ENCODE measurements at regions not wholly inside any gene's neighbourhood (a gene's known extent, or its start where the extent isn't known, plus 50 kb on each side); places are given as distances from the start of the nearest gene placed in this dataset.

GRCh38 chr7:17094963-17095574 is 203.4 kb upstream of the AHR start:
- H4K20me1 ChIP-seq (ENCODE audit: insufficient read depth) = no peaks in the 10 kb centered on the region
- no peaks in the 10 kb centered on the region for H3K9me2 ChIP-seq (ENCODE audit: insufficient read depth, low read length)
- H3K36me3 ChIP-seq (ENCODE audit: insufficient read depth, low read length) = no peaks in the 10 kb centered on the region
- no peak overlapping the region for H3K9ac ChIP-seq (ENCODE audit: low read length)
- no peaks in the 10 kb centered on the region for H3F3A ChIP-seq (ENCODE audit: insufficient read depth, low read length, poor library complexity, severe bottlenecking)
- H3K4me2 ChIP-seq (ENCODE audit: low read length) = no peak overlapping the region
- no peak overlapping the region for H3K4me3 ChIP-seq (ENCODE audit: low read length)
- no peaks in the 10 kb centered on the region for H3K9me3 ChIP-seq (ENCODE audit: low read length)
- no peaks in the 10 kb centered on the region for H3K79me2 ChIP-seq (replicated peaks; ENCODE audit: insufficient read depth, low read length)
- H2AFZ ChIP-seq (ENCODE audit: low read depth, low read length) = no peak overlapping the region
- H3K27me3 ChIP-seq (ENCODE audit: insufficient read depth, low read depth, low read length) = no peaks in the 10 kb centered on the region
- no peak overlapping the region for H3K27ac ChIP-seq (ENCODE audit: low read length)
- TF ChIP-seq CTCF (IDR thresholded peaks at IDR 0.05; ENCODE audit: poor library complexity, severe bottlenecking) (no peak), POLR2AphosphoS5 (IDR thresholded peaks at IDR 0.05) (no peak), RAD21 (conservative IDR thresholded peaks at IDR 0.05) (no peak), TAF1 (IDR thresholded peaks at IDR 0.05; ENCODE audit: low read depth) (no peak), MXI1 (conservative IDR thresholded peaks at IDR 0.05; ENCODE audit: poor library complexity, severe bottlenecking) (no peak), SMC3 (conservative IDR thresholded peaks at IDR 0.05; ENCODE audit: poor library complexity) (no peak), EP300 (conservative IDR thresholded peaks at IDR 0.05; ENCODE audit: poor library complexity, severe bottlenecking) (no peak), EZH2 (IDR thresholded peaks at IDR 0.05; ENCODE audit: borderline replicate concordance, insufficient read depth, low read length, poor library complexity, severe bottlenecking) (no peak)
- TF ChIP-seq, protein P1, sequence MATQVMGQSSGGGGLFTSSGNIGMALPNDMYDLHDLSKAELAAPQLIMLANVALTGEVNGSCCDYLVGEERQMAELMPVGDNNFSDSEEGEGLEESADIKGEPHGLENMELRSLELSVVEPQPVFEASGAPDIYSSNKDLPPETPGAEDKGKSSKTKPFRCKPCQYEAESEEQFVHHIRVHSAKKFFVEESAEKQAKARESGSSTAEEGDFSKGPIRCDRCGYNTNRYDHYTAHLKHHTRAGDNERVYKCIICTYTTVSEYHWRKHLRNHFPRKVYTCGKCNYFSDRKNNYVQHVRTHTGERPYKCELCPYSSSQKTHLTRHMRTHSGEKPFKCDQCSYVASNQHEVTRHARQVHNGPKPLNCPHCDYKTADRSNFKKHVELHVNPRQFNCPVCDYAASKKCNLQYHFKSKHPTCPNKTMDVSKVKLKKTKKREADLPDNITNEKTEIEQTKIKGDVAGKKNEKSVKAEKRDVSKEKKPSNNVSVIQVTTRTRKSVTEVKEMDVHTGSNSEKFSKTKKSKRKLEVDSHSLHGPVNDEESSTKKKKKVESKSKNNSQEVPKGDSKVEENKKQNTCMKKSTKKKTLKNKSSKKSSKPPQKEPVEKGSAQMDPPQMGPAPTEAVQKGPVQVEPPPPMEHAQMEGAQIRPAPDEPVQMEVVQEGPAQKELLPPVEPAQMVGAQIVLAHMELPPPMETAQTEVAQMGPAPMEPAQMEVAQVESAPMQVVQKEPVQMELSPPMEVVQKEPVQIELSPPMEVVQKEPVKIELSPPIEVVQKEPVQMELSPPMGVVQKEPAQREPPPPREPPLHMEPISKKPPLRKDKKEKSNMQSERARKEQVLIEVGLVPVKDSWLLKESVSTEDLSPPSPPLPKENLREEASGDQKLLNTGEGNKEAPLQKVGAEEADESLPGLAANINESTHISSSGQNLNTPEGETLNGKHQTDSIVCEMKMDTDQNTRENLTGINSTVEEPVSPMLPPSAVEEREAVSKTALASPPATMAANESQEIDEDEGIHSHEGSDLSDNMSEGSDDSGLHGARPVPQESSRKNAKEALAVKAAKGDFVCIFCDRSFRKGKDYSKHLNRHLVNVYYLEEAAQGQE (IDR thresholded peaks at IDR 0.05; ENCODE audit: borderline replicate concordance) = no peak

DNA sequence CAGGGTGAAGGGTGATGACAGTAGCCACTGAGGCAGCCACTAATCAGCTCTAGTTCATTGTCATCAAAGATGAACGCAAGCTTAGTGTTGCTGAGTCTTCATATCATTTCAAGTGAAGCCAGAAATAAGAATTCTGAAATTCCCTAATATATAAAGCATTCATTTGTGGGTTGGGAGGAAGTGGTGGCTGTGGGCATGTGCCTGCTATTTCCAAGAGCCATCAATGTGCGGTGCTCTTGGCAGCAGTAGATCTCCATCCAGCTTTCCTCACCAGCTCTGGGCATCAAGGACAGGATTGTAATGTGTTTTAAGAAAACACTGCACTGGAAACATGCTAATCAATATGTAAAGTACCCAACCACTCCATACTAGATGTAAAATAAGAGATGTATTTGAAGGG is 202.5 kb upstream of the AHR start:
- Histone ChIP-seq H3K27ac (ENCODE audit: low read length) (no peak overlapping the region), H3K79me2 (replicated peaks; ENCODE audit: insufficient read depth, low read length) (no peaks in the 10 kb centered on the region), H3K4me3 (ENCODE audit: low read length) (no peak overlapping the region), H3K36me3 (ENCODE audit: insufficient read depth, low read length) (no peaks in the 10 kb centered on the region), H3K9ac (ENCODE audit: low read length) (no peak overlapping the region), H3K9me3 (ENCODE audit: low read length) (no peaks in the 10 kb centered on the region), H3K27me3 (ENCODE audit: insufficient read depth, low read depth, low read length) (no peaks in the 10 kb centered on the region), H3F3A (ENCODE audit: insufficient read depth, low read length, poor library complexity, severe bottlenecking) (no peaks in the 10 kb centered on the region), H3K9me2 (ENCODE audit: insufficient read depth, low read length) (no peaks in the 10 kb centered on the region), H2AFZ (ENCODE audit: low read depth, low read length) (no peak overlapping the region), H4K20me1 (ENCODE audit: insufficient read depth) (no peaks in the 10 kb centered on the region), H3K4me2 (ENCODE audit: low read length) (no peak overlapping the region)
- no peak for TF ChIP-seq CTCF (IDR thresholded peaks at IDR 0.05; ENCODE audit: poor library complexity, severe bottlenecking)
- TF ChIP-seq TAF1 (IDR thresholded peaks at IDR 0.05; ENCODE audit: low read depth) = no peak
- TF ChIP-seq RAD21 (conservative IDR thresholded peaks at IDR 0.05) = no peak
- no peak for TF ChIP-seq SMC3 (conservative IDR thresholded peaks at IDR 0.05; ENCODE audit: poor library complexity)
- TF ChIP-seq, protein P1 (IDR thresholded peaks at IDR 0.05; ENCODE audit: borderline replicate concordance) = no peak
- no peak for TF ChIP-seq POLR2AphosphoS5 (IDR thresholded peaks at IDR 0.05)
- no peak for TF ChIP-seq EZH2 (IDR thresholded peaks at IDR 0.05; ENCODE audit: borderline replicate concordance, insufficient read depth, low read length, poor library complexity, severe bottlenecking)
- TF ChIP-seq EP300 (conservative IDR thresholded peaks at IDR 0.05; ENCODE audit: poor library complexity, severe bottlenecking) = no peak
- TF ChIP-seq MXI1 (conservative IDR thresholded peaks at IDR 0.05; ENCODE audit: poor library complexity, severe bottlenecking) = no peak

Measured in neural cell (in vitro differentiated cells).